ENCODE measurements at regions not wholly inside any gene's neighbourhood (a gene's known extent, or its start where the extent isn't known, plus 50 kb on each side); places are given as distances from the start of the nearest gene placed in this dataset.

GRCh38 chr12:17695495-17695894 lies 394.5 kb downstream of the RERGL start:
- H3K9me3 ChIP-seq (replicated peaks), result no peaks in the 10 kb centered on the region
- no peak overlapping the region for H3K4me3 ChIP-seq
- no peak overlapping the region for H3K27ac ChIP-seq
- H3K27me3 ChIP-seq, result no peaks in the 10 kb centered on the region
- H3K4me1 ChIP-seq, result no peaks in the 10 kb centered on the region
- H3K36me3 ChIP-seq, result no peaks in the 10 kb centered on the region
- no peak for DNase-seq

- Histone ChIP-seq H3K4me3 (no peak overlapping the region), H3K27me3 (no peaks in the 10 kb centered on the region), H3K4me1 (no peaks in the 10 kb centered on the region), H3K27ac (no peak overlapping the region), H3K9me3 (replicated peaks) (no peaks in the 10 kb centered on the region), H3K36me3 (no peaks in the 10 kb centered on the region)
- DNase-seq, result no peak
Measured at GRCh38 chr12:17691369-17691768, 398.6 kb downstream of the RERGL start.

- Histone ChIP-seq H3K27me3 (no peaks in the 10 kb centered on the region), H3K27ac (no peak overlapping the region), H3K9me3 (replicated peaks) (no peaks in the 10 kb centered on the region; the same call in 1 of the 2 replicates), H3K4me3 (no peak overlapping the region), H3K4me1 (no peaks in the 10 kb centered on the region), H3K36me3 (no peaks in the 10 kb centered on the region)
- no peak for DNase-seq
Measured at GRCh38 chr12:17680220-17680619, 409.8 kb downstream of the RERGL start.

- DNase-seq, result no peak
- no peaks in the 10 kb centered on the region for H3K27me3 ChIP-seq
- H3K4me1 ChIP-seq, result no peaks in the 10 kb centered on the region
- no peak overlapping the region for H3K27ac ChIP-seq
- no peaks in the 10 kb centered on the region for H3K9me3 ChIP-seq (replicated peaks)
- H3K36me3 ChIP-seq, result no peaks in the 10 kb centered on the region
- no peak overlapping the region for H3K4me3 ChIP-seq
Measured at GRCh38 chr12:17666641-17667324, 423.2 kb downstream of the RERGL start.

- Histone ChIP-seq H3K36me3 (no peaks in the 10 kb centered on the region), H3K27ac (no peak overlapping the region), H3K27me3 (no peaks in the 10 kb centered on the region), H3K4me3 (no peak overlapping the region), H3K4me1 (no peaks in the 10 kb centered on the region), H3K9me3 (replicated peaks) (no peaks in the 10 kb centered on the region)
- no peak for DNase-seq
Measured at GRCh38 chr12:17665839-17666238, 424.2 kb downstream of the RERGL start.

GRCh38 chr12:17661250-17661649 lies 428.7 kb downstream of the RERGL start:
- Histone ChIP-seq H3K4me1 (no peaks in the 10 kb centered on the region), H3K4me3 (no peak overlapping the region), H3K27me3 (no peaks in the 10 kb centered on the region), H3K9me3 (replicated peaks) (no peaks in the 10 kb centered on the region; the same call in 1 of the 2 replicates), H3K36me3 (no peaks in the 10 kb centered on the region), H3K27ac (no peak overlapping the region)
- DNase-seq, result no peak

GRCh38 chr12:17652436-17652835 lies 437.6 kb downstream of the RERGL start:
- Histone ChIP-seq H3K4me3 (no peak overlapping the region), H3K9me3 (replicated peaks) (no peaks in the 10 kb centered on the region; the same call in 1 of the 2 replicates), H3K27me3 (no peaks in the 10 kb centered on the region), H3K27ac (no peak overlapping the region), H3K36me3 (no peaks in the 10 kb centered on the region), H3K4me1 (no peaks in the 10 kb centered on the region)
- no peak for DNase-seq

GRCh38 chr12:17642340-17642650 lies 447.7 kb downstream of the RERGL start:
- Histone ChIP-seq H3K4me1 (no peaks in the 10 kb centered on the region), H3K4me3 (no peak overlapping the region), H3K27me3 (no peaks in the 10 kb centered on the region), H3K9me3 (replicated peaks) (no peaks in the 10 kb centered on the region), H3K36me3 (no peaks in the 10 kb centered on the region), H3K27ac (no peak overlapping the region)
- DNase-seq, result no peak

GRCh38 chr12:17640615-17641014 lies 449.4 kb downstream of the RERGL start:
- H3K27me3 ChIP-seq, result no peaks in the 10 kb centered on the region
- no peaks in the 10 kb centered on the region for H3K4me1 ChIP-seq
- no peak for DNase-seq
- no peaks in the 10 kb centered on the region for H3K9me3 ChIP-seq (replicated peaks)
- no peaks in the 10 kb centered on the region for H3K36me3 ChIP-seq
- H3K27ac ChIP-seq, result no peak overlapping the region
- no peak overlapping the region for H3K4me3 ChIP-seq

- no peak overlapping the region for H3K4me3 ChIP-seq
- no peaks in the 10 kb centered on the region for H3K36me3 ChIP-seq
- DNase-seq, result no peak
- no peak overlapping the region for H3K27ac ChIP-seq
- no peaks in the 10 kb centered on the region for H3K9me3 ChIP-seq (replicated peaks)
- no peaks in the 10 kb centered on the region for H3K4me1 ChIP-seq
- no peaks in the 10 kb centered on the region for H3K27me3 ChIP-seq
Measured at GRCh38 chr12:17618831-17619230, 471.2 kb downstream of the RERGL start.

GRCh38 chr12:17609701-17610100 lies 480.3 kb downstream of the RERGL start:
- Histone ChIP-seq H3K9me3 (replicated peaks) (no peaks in the 10 kb centered on the region), H3K36me3 (no peaks in the 10 kb centered on the region), H3K27ac (no peak overlapping the region), H3K4me1 (no peaks in the 10 kb centered on the region; the same call in 1 of the 2 replicates), H3K4me3 (no peak overlapping the region), H3K27me3 (no peaks in the 10 kb centered on the region)
- DNase-seq, result no peak

- H3K4me3 ChIP-seq, result no peak overlapping the region
- H3K27me3 ChIP-seq, result no peaks in the 10 kb centered on the region
- peak; percentile 10 to 32 for DNase-seq
- H3K27ac ChIP-seq, result no peak overlapping the region
- H3K36me3 ChIP-seq, result no peaks in the 10 kb centered on the region
- H3K9me3 ChIP-seq (replicated peaks), result no peaks in the 10 kb centered on the region
- no peaks in the 10 kb centered on the region; the same call in 1 of the 2 replicates for H3K4me1 ChIP-seq
Measured at GRCh38 chr12:17609153-17609552, 480.8 kb downstream of the RERGL start.

GRCh38 chr12:17595111-17595510 lies 494.9 kb downstream of the RERGL start:
- no peaks in the 10 kb centered on the region for H3K4me1 ChIP-seq
- H3K36me3 ChIP-seq, result no peaks in the 10 kb centered on the region
- H3K27me3 ChIP-seq, result no peaks in the 10 kb centered on the region
- no peak for DNase-seq
- H3K4me3 ChIP-seq, result no peak overlapping the region
- H3K9me3 ChIP-seq (replicated peaks), result no peaks in the 10 kb centered on the region
- H3K27ac ChIP-seq, result no peak overlapping the region

GRCh38 chr12:17593715-17594406 lies 496.1 kb downstream of the RERGL start:
- Histone ChIP-seq H3K9me3 (replicated peaks) (no peaks in the 10 kb centered on the region), H3K27ac (no peak overlapping the region), H3K4me1 (no peaks in the 10 kb centered on the region), H3K27me3 (no peaks in the 10 kb centered on the region), H3K36me3 (no peaks in the 10 kb centered on the region), H3K4me3 (no peak overlapping the region)
- DNase-seq, result no peak

- Histone ChIP-seq H3K36me3 (no peaks in the 10 kb centered on the region), H3K4me3 (no peak overlapping the region), H3K9me3 (replicated peaks) (no peaks in the 10 kb centered on the region), H3K27ac (no peak overlapping the region), H3K4me1 (no peaks in the 10 kb centered on the region), H3K27me3 (no peaks in the 10 kb centered on the region)
- no peak for DNase-seq
Measured at GRCh38 chr12:17592472-17592871, 497.5 kb downstream of the RERGL start.
